Right forelimb (tissue), 1 donor: ENCODE measurements at regions not wholly inside any gene's neighbourhood (a gene's known extent, or its start where the extent isn't known, plus 50 kb on each side); places are given as distances from the start of the nearest gene placed in this dataset.
"Not testable (repeated sequence)": the region's sequence is repeated elsewhere in the genome, so short reads cannot be mapped to it uniquely, and the experiment has no call there.

ENCODE experiments used
- DNase-seq: peaks from one replicate; pipeline ENCODE4 v3.0.0-alpha.2; 2018

DNA sequence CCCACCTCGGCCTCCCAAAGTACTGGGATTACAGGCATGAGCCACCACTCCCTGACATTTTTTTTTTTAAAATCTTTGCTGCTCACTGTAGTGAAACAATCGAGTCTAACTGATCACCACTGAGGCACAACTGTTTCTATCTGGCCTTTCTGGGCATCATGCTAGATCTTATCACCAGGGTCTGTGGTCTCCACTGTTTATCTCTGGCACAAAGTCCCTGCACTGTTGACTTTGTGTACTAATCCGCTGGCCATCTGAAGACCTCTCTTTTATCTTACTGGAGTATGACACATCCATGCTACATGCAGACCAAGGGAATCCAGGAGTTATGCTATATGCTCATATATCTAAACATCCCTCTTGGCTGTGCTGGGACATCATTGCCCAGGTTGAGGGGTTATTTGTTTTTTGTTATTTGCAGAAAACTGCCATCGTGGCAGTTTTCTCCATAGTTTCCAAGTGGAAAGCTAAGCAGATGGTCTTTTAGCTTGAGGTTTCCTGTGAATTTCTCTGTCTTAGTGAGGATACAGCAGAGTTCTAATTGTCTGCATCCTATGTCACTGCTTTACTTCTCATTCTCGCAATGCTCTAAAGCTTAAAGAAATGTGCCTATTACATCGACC is 456.9 kb downstream of the CCER1 start:
- DNase-seq = no peak

DNA sequence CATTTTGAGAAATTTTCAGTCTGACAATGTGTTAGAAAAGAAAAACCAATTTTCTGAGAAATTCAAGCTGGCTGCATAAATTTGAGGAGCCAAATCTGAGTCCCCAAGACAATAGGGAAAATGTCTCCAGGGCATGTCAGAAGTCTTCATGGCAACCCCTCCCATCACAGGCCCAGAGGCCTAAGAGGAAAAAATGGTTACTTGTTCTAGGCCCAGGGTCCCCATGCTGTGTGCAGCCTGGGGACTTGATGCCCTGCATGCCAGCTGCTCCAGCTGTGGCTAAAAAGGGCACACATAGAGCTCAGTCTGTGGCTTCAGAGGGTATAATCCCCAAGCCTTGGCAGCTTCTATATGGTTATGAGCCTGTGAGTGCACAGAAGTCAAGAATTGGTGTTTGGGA is 464.6 kb downstream of the CCER1 start:
- no peak for DNase-seq

DNA sequence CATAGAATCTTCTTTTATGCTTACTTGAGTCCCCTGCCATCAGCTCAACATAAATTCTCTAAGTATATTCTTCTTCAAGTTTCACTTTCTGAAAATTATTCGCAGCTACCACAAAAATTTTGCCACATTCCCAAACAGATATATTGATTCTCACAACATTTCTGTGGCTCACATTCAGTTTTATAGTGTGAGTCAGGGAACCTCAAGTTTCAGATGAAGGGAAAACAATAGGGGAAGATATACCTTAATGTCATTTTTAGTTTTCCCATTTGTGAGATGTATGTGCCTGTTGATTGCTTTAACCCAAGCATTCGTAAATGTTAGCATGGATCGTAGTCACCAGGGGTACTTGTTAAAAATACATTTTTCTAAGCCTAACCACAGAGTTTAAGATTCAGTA is 465.8 kb downstream of the CCER1 start:
- DNase-seq = no peak

DNA sequence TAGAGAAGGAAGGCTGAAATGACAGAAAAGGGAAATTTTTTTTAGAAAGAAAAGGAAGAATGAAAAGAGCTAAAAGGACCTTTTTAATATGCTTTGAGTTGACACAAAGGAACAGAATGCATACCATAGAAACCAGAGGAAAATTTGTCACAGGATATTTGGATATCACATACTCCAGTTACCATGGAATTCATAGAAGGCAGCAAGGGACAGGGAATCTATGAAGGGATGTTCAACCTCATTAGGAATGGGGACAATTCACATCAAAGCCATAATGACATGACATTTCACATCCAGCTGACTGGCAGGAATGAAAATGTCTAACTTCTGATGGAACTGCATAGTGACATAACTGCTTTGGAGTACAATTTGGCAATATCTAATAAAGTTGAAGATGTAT is 469.4 kb downstream of the CCER1 start:
- no peak for DNase-seq

DNA sequence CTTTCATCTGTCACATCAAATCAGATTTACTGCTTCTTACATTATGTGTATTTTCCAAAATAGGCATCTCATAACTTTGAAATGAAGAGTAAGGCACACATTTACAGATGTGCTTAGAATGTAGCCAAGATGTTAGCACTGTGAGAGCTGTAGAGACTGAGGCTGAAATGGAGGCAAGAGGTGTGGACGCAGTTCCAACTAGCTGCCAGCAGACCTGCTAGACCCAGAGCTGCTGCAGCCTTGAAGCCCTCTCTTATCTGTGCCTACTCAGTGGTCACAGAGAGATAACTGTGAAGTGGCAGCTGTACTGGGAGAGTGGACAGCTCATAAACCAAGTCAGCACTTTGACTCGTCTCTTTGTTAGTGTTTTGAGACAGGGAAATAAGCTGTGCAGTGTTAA is 470.9 kb downstream of the CCER1 start:
- DNase-seq = no peak

DNA sequence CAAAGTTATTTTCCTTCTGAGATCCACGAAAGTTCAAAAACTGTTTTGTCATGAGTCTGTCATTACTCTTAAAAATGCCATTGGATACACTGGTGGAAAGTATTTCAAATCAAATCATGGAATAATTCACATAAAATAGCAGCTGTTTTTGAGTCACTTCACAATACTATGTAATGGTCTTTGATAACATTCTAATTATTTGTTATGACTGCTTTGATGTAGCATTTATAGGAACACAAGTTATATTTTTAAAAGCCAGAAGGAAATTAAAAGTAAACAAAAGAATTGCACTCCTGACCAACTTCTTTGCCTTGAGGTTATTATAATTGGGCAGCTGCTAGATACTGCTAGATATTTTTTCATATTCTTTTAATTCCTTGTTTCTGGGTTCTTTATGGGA is 473.2 kb downstream of the CCER1 start:
- no peak for DNase-seq

DNA sequence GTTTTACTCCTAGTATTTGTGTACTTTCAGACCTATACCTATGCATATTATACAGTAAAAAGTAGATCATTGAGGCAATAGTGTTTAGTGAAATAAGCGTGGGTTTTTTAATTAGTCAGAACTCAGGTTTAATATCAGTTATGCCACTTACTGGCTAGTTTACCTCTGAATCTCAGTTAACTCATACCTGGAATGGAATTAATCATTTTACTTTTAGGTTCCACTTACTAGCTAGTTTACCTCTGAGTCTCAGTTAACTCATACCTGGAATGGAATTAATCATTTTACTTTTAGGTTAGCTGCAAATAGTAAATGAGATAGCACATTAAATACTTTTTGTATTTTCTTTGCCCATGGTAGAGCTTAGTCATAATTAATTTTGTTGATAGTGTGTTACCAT is 475.7 kb downstream of the CCER1 start:
- no peak for DNase-seq

DNA sequence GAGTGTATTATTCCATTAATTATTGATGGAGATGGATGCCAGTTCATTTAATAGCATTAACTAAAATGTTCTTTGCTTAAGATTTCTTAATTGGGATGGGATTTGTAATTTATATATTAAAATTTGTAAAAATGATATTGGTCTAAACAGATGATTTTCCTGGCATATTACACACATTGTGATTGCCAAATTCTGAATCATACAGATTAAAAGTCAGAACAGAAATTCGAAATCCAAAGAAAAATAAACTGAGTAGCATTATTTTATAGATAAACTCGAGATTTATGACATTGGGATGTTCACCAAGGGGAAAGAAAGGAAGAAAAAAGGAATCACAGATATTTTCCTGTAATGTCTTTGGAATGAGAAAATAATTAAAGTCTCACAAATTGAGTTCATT is 481.1 kb downstream of the CCER1 start:
- DNase-seq = no peak

DNA sequence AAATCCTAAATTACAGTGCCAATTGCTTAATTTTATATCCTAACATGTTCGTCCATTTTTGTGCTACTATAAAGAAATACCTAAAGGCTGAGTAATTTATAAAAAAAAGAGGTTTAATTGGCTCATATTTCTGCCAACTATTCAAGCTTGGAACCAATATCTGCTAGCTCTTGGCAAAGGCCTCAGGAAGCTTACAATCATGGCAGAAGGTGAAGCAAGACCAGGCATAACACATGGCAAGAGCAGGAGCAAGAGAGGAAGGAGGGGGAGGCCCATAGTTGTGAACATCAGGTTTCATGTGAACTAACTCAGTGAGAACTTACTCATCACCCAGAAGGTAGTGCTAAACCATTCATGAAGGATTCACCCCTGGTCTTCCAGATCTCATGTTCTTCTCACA is 494.3 kb downstream of the CCER1 start:
- no peak for DNase-seq

DNA sequence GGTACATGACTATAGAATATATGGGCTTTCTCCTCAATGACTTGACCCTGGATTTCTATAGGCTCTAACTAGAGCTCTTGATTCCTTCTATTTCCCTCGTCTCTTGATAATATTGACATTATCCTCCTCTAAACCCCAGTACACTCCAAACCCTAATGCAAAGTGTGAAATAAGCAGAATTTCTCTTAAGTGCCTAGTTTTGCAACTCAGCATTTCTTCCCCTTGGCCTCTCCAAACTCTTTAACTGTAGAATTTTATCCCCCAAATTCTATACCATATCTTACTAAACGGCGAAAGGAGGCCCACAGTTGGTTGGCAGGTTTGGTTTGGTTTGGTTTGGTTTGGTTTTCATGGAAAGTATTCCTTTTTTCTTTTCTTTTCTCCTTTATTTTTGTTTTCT is 498.7 kb downstream of the CCER1 start:
- no peak for DNase-seq

DNA sequence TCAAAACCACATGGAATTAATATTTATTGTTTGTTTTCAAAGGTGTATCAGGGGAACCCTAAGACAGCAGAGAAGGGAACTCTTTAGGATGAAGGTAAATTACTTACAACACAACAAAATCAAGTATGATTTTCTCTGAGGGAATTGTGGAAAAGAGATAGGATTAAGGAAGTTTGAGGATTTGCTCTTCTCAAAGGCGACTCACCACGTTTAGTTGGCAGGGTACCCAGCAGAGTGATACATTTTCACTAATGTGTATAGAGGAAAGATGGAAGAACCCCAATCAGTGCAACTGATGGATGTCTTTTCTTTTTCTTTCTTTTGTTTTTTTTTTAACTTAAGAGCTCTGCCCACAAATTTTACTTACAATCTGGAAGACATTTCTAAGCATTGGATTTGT is 499.2 kb downstream of the CCER1 start:
- DNase-seq = no peak

DNA sequence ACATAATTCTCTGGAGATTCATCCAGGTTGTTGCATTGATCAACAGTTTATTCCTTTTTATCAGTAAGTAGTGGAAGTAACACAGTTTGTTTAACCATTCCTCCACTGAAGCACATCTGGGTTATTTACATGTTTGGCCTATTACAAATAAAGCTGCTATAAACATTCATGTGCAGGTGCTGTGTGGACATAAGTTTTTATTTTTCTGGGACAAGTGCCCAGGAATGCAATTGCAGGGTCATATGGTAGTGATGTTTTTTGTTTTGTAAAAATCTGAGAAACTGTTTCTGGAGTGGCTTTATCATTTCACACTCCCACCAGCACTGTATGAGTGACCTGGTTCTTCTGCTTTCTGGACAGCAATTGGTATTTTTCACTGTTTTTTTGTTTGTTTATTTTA is 505.4 kb downstream of the CCER1 start:
- no peak for DNase-seq

DNA sequence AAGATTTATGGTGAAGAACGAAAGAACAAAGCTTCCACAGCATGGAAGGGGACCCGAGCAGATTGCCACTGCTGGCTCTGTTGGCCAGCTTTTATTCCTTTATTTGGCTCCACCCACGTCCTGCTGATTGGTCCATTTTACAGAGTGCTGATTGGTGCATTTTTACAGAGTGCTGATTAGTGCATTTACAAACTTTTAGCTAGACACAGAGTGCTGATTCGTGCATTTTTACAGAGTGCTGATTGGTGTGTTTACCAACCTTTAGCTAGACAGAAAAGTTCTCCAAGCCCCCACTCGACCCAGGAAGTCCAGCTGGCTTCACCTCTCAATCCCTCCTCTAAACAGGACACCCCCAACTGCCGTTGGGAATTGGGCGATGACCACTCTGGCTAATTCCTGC is 511.5 kb downstream of the CCER1 start:
- DNase-seq = not testable (repeated sequence)

DNA sequence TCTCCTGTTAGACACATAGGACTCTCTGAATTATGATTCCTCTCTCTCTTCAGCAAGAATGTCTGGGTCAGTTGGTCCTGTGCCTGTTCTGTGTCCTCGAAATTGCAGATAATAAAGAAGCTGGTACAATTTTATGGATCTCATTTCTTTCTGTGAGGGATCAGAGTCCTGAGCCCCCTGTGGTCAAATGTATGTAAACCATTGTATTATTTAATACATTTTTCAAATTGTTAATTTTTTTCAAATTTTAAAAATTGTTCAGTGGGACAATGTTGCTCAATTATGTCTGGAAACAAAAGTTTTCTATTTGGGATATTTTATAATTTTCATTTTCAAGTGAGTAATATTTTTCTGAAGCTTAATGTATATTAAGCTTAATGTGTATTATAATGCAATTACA is 513.5 kb downstream of the CCER1 start:
- DNase-seq = no peak

DNA sequence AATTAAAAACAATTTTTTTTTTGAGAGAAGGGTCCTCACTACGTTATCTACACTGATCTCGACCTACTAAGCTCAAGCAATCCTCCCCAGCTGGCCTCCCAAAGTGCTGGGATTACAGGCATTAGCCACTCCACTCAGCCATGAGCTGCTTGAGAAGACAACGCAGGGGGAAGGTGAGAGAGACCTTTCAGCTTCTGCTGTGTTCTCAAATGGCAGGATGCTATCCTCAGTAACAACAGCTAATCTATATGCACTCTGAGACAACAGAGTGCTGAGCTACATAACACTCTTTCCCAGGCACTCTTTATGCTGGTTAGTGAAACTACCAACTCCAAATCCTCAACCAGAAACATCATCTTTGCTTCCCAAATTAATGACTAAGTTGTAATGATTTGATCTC is 526.1 kb downstream of the CCER1 start:
- no peak for DNase-seq

DNA sequence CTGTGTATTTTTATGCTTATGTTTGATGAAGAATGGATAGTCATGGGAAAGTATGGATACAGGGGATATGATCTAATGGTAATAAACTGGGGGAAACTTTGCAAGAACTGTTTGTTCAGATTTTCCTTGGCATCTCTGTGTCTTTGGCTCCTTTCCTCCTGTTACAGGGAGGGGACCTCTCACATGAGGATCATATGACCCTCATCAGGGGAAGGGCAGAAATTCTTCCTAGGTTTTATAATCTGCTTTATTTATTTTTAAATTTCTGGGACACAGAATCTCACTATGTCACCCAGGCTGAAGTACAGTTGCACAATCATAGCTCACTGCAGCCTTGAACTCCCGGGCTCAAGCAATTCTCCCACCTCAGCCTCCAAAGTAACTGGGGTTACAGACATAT is 526.5 kb downstream of the CCER1 start:
- no peak for DNase-seq

DNA sequence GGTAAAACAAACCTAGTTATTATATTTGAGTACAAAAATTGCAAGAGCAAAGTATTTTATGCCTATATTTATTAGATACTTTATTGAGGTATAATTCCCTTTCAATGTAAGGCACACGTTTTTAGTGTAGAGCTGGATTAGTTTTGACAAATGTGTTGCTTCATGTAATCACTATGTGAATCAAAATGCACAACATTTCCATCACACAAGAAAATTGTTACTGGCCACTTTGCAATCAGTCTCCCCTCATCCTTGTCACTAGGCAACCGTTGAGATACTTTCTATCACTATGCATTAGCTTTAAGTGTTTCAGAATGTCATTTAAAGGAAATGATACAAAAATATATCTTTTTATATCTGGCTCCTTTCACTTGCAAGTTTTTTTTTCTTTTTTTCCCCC is 531.0 kb downstream of the CCER1 start:
- DNase-seq = no peak

DNA sequence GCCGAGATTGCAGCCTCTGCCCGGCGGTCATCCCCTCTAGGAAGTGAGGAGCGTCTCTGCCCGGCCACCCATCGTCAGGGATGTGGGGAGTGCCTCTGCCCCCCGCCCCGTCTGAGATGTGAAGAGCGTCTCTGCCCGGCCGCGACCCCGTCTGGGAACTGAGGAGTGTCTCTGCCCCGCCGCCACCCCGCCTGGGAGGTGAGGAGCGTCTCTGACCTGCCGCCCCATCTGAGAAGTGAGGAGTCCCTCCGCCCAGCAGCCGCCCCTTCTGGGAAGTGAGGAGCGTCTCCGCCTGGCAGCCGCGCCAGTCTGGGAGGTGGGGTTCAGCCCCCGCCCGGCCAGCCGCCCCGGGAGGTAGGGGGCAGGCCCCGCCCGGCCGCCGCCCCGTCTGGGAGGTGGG is 544.0 kb downstream of the CCER1 start:
- no peak for DNase-seq

DNA sequence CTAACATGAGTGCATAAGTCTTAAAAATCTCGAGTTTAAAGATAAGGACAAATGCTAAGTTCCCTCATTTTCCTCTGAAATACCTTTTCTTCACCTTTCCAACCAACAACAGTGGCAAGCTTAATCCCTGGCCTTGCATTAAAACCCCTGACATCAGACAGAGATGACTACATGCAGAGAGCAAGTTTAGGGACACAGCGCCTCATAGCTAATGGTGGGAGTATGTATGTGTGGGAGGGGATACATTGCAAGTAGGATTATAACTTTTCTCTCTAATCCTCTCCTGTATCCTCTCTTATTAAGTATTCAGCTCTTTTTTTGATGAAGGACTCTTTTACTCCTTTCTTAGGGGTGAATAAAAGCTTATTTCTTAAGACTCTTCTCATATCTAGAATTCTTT is 547.1 kb downstream of the CCER1 start:
- DNase-seq = no peak

DNA sequence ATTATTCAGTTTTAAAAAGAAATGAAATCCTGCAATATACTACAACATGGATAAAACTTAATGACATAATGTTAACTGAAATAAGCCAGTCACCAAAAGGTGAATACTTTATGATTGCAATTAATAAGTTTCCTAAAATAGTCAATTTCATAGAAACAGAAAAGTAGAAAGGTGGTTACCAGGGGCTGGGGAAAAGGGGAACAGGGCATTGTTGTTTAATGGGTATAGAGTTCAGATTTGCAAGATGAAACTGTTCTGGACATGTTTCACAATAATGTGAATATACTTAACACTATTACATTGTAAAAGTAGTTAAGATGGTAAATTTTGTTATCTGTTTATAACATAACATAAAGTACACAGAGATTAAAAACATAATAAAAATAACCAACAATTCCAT is 550.9 kb downstream of the CCER1 start:
- DNase-seq = no peak

DNA sequence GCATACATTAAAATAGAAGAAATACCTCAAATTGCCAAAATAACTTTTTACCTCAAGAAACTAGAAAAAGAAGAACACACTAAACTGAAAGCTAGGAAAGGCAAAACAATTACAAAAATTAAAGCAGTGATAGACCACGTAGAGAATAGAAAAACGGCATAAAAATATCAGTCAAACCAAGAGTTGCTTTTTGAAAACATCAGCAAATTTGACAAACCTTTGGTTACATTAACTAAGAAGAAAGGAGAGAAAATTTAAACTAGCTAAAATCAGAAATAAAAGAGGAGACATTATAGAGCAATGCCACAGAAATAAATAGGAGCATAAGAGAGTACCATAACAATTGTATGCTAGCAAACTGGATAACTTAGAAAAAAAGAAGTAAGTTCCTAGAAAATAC is 553.8 kb downstream of the CCER1 start:
- no peak for DNase-seq

DNA sequence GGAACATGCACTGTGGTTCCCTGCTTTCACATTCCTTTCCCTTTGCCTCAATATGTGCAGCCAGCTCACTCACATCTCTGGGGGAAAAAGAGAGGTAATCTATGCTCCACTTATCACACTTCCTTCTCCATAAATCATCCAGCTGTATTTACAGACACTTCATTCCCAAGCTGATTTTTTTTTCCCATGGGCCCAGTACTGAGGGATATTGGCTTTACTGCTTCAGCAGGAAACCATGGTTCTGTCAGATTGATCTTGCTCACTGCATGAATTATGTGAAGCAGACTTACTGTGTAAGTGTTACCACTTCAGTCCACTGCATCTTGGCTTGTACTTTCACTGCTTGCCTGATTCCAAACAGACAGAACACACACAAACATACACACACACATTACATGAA is 555.6 kb downstream of the CCER1 start:
- DNase-seq = no peak

DNA sequence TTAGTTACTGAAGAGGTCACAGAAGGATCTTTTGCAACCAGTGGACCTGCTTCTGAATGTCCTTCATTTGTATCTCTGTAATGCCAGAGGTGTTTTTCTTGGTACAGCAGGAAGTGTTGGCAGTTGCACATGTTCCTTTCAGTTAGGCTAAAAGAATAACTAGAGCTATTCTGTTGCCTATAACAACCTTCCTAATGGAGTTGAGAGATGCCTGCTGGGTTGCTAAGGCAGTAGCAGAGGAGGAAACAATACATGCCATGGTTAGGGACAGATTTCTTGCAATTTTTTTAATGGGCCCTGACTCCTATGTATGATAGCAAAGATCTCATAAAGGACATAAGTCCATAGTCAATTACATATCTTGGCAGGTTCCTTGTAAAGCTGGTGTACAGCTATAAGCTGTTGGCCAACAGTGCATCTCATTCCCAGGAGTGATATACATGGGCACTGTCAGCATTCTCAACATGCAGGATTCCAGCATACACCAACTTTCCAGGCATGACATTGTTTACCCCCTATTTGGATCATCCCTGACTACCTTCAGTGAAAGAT is 556.6 kb downstream of the CCER1 start:
- no peak for DNase-seq

DNA sequence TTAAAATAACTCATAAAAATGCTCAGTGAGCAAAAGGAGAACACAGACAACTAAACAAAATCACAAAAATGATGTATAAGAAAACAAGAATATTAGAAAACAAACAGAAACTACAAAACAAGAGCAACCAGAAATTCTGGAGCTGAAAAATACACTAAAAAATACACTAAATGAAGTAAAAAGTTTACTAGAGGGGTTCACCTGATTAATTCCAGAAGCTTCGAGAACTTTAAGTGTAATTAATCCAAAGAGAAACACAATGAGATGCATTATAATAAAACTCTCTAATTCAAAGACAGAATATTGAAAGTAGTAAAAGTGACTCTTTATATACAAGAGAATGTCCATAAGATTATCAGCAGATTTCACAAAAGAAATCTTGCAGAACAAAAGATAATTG is 558.4 kb downstream of the CCER1 start:
- DNase-seq = no peak

DNA sequence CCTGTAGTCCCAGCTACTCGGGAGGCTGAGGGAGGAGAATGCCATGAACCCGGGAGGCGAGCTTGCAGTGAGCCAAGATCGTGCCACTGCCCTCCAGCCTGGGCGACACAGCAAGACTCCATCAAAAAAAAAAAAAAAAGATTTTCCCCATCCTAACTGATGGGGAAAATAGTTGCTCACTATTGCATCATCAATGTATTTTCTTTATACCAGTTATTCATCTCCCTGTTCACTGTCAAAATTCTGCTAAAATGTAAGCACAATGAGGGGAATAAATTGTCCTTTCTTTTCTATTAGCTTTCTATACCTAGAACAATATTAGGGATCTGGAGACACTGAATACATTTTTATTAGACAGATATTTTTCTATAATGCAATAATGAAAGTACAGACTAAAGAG is 561.3 kb downstream of the CCER1 start:
- DNase-seq = no peak

DNA sequence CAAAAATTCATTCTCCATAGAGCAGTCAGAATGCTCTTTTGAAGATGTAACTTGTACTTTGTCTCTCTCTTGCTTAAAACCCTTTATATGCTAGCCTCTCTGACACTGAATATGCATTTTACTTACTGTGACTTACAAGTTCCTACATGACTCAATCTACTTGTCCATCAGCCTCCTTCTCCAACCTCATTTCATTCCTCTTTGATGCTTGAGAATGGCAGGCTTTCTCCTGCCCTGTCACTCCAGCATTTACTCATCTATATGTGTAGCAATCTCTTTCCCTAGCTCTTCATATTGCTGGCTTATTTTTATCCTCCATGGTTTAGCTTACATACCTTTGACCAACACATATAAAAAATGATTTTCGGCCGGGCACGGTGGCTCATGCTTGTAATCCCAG is 561.9 kb downstream of the CCER1 start:
- DNase-seq = no peak
